ENCODE measurements at regions not wholly inside any gene's neighbourhood (a gene's known extent, or its start where the extent isn't known, plus 50 kb on each side); places are given as distances from the start of the nearest gene placed in this dataset.

DNA sequence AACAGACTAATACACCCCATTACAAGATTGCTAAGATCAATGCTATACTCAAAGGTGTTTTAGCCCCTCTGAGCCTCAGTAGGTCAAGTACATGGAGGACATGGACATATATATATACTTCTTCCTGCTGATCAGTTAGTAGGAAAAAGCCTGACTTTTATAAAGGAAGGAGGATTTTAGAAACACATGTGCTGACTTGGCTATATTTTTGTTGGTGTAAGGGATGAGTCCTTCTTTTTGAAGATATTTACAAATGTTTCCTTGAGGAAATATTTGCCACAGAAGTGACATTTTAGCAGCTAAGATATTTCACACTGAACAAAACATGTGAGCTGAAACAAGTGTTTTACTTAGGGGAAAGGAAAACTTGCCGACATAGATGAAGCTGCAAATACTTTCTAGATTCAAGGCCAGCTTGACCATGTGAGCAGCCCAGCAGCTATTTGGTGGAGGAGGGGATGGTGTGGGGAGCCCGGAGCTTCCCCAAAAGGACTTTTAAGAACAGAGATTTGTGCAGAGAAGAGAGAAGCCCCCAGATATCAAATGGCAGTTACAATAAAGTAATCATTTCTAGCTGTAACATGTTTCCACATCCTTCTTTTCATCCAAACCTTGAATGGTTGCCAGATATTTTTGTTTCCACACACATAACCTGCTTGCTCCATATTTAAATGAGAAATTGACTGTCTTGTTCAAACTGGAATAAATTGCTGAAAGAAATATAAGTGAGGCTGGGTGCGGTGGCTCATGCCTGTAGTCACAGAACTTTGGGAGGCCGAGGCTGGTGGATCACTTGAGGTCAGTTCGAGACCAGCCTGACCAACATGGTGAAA lies 111.7 kb upstream of the NR2F2 start:
- H3K36me3 Mint-ChIP-seq (ENCODE audit: insufficient read depth, unreplicated experiment) = peaks cover 3% of the 10 kb centered on the region
- intact Hi-C loops (cut with micrococcal nuclease; ENCODE audit: unreplicated experiment) = no loop called here
- DNase-seq = no peak
- H3K9me3 Mint-ChIP-seq (ENCODE audit: low read depth, unreplicated experiment) = no peaks in the 10 kb centered on the region
- TF ChIP-seq, protein P1, sequence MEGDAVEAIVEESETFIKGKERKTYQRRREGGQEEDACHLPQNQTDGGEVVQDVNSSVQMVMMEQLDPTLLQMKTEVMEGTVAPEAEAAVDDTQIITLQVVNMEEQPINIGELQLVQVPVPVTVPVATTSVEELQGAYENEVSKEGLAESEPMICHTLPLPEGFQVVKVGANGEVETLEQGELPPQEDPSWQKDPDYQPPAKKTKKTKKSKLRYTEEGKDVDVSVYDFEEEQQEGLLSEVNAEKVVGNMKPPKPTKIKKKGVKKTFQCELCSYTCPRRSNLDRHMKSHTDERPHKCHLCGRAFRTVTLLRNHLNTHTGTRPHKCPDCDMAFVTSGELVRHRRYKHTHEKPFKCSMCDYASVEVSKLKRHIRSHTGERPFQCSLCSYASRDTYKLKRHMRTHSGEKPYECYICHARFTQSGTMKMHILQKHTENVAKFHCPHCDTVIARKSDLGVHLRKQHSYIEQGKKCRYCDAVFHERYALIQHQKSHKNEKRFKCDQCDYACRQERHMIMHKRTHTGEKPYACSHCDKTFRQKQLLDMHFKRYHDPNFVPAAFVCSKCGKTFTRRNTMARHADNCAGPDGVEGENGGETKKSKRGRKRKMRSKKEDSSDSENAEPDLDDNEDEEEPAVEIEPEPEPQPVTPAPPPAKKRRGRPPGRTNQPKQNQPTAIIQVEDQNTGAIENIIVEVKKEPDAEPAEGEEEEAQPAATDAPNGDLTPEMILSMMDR (IDR thresholded peaks at IDR 0.05; ENCODE audit: unreplicated experiment) = no peak
- no peak overlapping the region for H3K27ac Mint-ChIP-seq (ENCODE audit: unreplicated experiment)
- CTCF ChIA-PET = interaction anchor here (1.0 kb wide), 1 partner anchor 13 kb away, joined by 3 read pairs; no protein-coding TSS in a partner anchor
- peaks cover 23% of the 10 kb centered on the region for H3K4me1 Mint-ChIP-seq (ENCODE audit: low read depth, unreplicated experiment)
- H3K4me3 Mint-ChIP-seq (ENCODE audit: low read depth, unreplicated experiment) = no peak overlapping the region
- no TSS peak for BruUV-seq (replicated peaks)
- no peaks in the 10 kb centered on the region for H3K27me3 Mint-ChIP-seq (ENCODE audit: unreplicated experiment)

DNA sequence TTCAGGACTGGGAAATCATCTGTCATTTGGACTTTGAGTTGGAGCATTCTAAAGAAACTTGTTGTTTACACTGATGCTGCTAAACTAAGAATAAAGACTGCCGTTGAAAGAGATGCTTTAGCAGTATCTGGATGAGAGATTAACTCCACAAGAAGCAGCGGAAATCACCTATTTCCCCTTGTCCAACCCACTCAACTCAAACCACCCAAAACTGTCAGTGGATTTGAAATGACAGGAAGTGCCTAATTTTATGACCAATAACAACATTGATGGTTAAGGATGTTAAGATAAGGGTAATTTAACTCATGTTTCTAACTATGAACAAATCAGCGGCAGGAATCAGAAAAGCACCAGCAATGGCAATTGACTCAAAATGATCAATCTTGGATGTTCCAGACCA lies 110.8 kb upstream of the NR2F2 start:
- Mint-ChIP-seq H3K27ac (ENCODE audit: unreplicated experiment) (no peak overlapping the region), H3K4me1 (ENCODE audit: low read depth, unreplicated experiment) (peaks cover 25% of the 10 kb centered on the region), H3K36me3 (ENCODE audit: insufficient read depth, unreplicated experiment) (peaks cover 3% of the 10 kb centered on the region), H3K9me3 (ENCODE audit: low read depth, unreplicated experiment) (no peaks in the 10 kb centered on the region), H3K4me3 (ENCODE audit: low read depth, unreplicated experiment) (no peak overlapping the region), H3K27me3 (ENCODE audit: unreplicated experiment) (no peaks in the 10 kb centered on the region)
- CTCF ChIA-PET = no interaction called here
- intact Hi-C loops (cut with micrococcal nuclease; ENCODE audit: unreplicated experiment) = no loop called here
- BruUV-seq (replicated peaks) = no TSS peak
- TF ChIP-seq, protein P1 (IDR thresholded peaks at IDR 0.05; ENCODE audit: unreplicated experiment) = no peak
- no peak for DNase-seq

DNA sequence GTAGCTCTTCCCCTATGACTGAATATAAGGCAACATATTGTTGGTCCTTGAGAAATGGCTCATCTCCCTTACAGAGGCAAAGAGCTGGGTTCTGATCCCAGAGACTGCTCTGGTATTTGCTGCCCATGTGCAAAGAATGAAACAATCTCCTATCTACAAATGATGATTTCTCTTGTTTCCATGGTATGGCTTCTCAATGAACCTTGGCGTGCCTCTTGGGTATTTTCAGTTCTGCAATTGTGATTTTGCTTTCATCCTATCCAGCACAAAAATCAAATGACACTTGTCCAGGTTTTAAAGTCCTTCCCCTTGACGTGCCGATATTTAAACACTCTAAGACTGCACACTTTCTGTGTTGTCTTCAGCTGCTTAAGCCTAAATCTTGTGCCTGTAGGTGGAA lies 109.8 kb upstream of the NR2F2 start:
- no TSS peak for BruUV-seq (replicated peaks)
- intact Hi-C loops (cut with micrococcal nuclease; ENCODE audit: unreplicated experiment) = no loop called here
- no peak overlapping the region for H3K27ac Mint-ChIP-seq (ENCODE audit: unreplicated experiment)
- no peak for DNase-seq
- H3K36me3 Mint-ChIP-seq (ENCODE audit: insufficient read depth, unreplicated experiment) = peaks cover 3% of the 10 kb centered on the region
- H3K4me1 Mint-ChIP-seq (ENCODE audit: low read depth, unreplicated experiment) = peaks cover 32% of the 10 kb centered on the region
- H3K27me3 Mint-ChIP-seq (ENCODE audit: unreplicated experiment) = no peaks in the 10 kb centered on the region
- H3K4me3 Mint-ChIP-seq (ENCODE audit: low read depth, unreplicated experiment) = no peak overlapping the region
- H3K9me3 Mint-ChIP-seq (ENCODE audit: low read depth, unreplicated experiment) = no peaks in the 10 kb centered on the region
- TF ChIP-seq, protein P1 (IDR thresholded peaks at IDR 0.05; ENCODE audit: unreplicated experiment) = no peak
- CTCF ChIA-PET = no interaction called here

DNA sequence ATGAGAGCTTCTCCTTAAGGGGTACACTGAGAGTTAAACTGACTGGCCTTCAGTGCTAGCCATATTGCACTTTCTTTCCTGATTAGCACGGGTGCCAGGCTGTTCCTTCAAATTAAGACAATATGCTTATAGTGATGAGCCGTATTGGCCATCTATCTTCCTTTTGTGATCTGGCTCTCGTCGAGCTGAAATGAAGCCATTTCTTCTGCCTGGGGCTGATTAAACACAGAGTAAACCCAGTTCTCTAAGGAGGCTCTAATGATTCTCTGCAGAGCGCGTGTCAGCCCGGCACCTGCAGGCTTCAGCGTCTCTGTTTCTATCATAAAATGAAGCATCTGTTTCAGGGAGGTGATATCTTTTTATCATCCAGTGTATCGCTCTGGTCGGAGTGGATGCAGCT lies 107.5 kb upstream of the NR2F2 start:
- Mint-ChIP-seq H3K9me3 (ENCODE audit: low read depth, unreplicated experiment) (no peaks in the 10 kb centered on the region), H3K27ac (ENCODE audit: unreplicated experiment) (no peak overlapping the region), H3K4me3 (ENCODE audit: low read depth, unreplicated experiment) (no peak overlapping the region), H3K27me3 (ENCODE audit: unreplicated experiment) (no peaks in the 10 kb centered on the region), H3K36me3 (ENCODE audit: insufficient read depth, unreplicated experiment) (no peaks in the 10 kb centered on the region), H3K4me1 (ENCODE audit: low read depth, unreplicated experiment) (peaks cover 47% of the 10 kb centered on the region)
- BruUV-seq (replicated peaks) = no TSS peak
- no peak for DNase-seq
- intact Hi-C loops (cut with micrococcal nuclease; ENCODE audit: unreplicated experiment) = no loop called here
- TF ChIP-seq, protein P1 (IDR thresholded peaks at IDR 0.05; ENCODE audit: unreplicated experiment) = no peak
- CTCF ChIA-PET = no interaction called here

Measured in Calu3 (cell line).